DND-41 (cell line): ENCODE measurements at regions not wholly inside any gene's neighbourhood (a gene's known extent, or its start where the extent isn't known, plus 50 kb on each side); places are given as distances from the start of the nearest gene placed in this dataset.

Source experiments
- ATAC-seq: fragments of 200-7000 bp; cut with Tn5 transposase; 3 replicates; pipeline ENCODE4 v1.9.1; 2021; ENCODE audit warnings: low read depth; ENCODE audit not compliant: insufficient read depth
- DNase-seq: peaks from one replicate; pipeline ENCODE4 v3.0.0-alpha.2; 2020
- H2AFZ ChIP-seq: 2 replicates; pipeline ENCODE4 v1.6.0; 2012; ENCODE audit warnings: low read depth, low read length
- H3K27ac ChIP-seq: 2 replicates; pipeline ENCODE4 v1.5.1; 2012; ENCODE audit warnings: low read length, inconsistent platforms
- H3K27me3 ChIP-seq: fragments of 200-600 bp; sonication (generic); 2 replicates; pipeline ENCODE4 v1.6.0; 2012; ENCODE audit warnings: low read length, mild to moderate bottlenecking, inconsistent platforms; ENCODE audit not compliant: insufficient read depth, poor library complexity
- H3K36me3 ChIP-seq: 2 replicates; pipeline ENCODE4 v1.5.1; 2012; ENCODE audit warnings: low read length, inconsistent platforms; ENCODE audit not compliant: insufficient read depth
- H3K4me1 ChIP-seq: 2 replicates; pipeline ENCODE4 v1.5.1; 2012; ENCODE audit warnings: mild to moderate bottlenecking, low read length; ENCODE audit not compliant: insufficient read depth
- H3K4me2 ChIP-seq: 2 replicates; pipeline ENCODE4 v1.6.0; 2012; ENCODE audit warnings: mild to moderate bottlenecking, moderate library complexity, low read length, inconsistent platforms; ENCODE audit not compliant: insufficient read depth
- H3K4me3 ChIP-seq, 2 experiments: fragments of 200-600 bp in 1 of 2; shearing (Covaris generic) in 1 of 2; 2 replicates each; pipeline ENCODE4 v1.5.1; 2012 to 2016; ENCODE audit warnings: inconsistent platforms in 2 of 2, low read length in 2 of 2, mild to moderate bottlenecking in 2 of 2, low read depth in 1 of 2, moderate library complexity in 1 of 2
- H3K79me2 ChIP-seq: 2 replicates; pipeline ENCODE4 v1.6.0; 2012; ENCODE audit warnings: low read length, inconsistent platforms; ENCODE audit not compliant: insufficient read depth
- H3K9ac ChIP-seq: 2 replicates; pipeline ENCODE4 v1.6.0; 2012; ENCODE audit warnings: low read depth, mild to moderate bottlenecking, inconsistent platforms, low read length, moderate library complexity
- H3K9me3 ChIP-seq: 2 replicates; pipeline ENCODE4 v1.5.1; 2012; ENCODE audit warnings: low read length, moderate library complexity, mild to moderate bottlenecking, inconsistent platforms; ENCODE audit not compliant: insufficient read depth, severe bottlenecking
- H4K20me1 ChIP-seq: 2 replicates; pipeline ENCODE4 v1.6.0; 2012; ENCODE audit warnings: low read length; ENCODE audit not compliant: insufficient read depth
- EZH2 ChIP-seq: IDR thresholded peaks from 3 replicates; pipeline ENCODE4 v1.6.1; 2012; ENCODE audit warnings: borderline replicate concordance, low read depth, mild to moderate bottlenecking, moderate library complexity, low read length, inconsistent platforms; ENCODE audit not compliant: severe bottlenecking
- TF ChIP-seq, protein P1 (sequence below): IDR thresholded peaks from 2 replicates; pipeline ENCODE4 v1.5.1; 2012; ENCODE audit warnings: borderline replicate concordance, low read length, moderate library complexity, mild to moderate bottlenecking; ENCODE audit not compliant: poor library complexity, severe bottlenecking; ENCODE audit errors: extremely low read depth

DNA sequence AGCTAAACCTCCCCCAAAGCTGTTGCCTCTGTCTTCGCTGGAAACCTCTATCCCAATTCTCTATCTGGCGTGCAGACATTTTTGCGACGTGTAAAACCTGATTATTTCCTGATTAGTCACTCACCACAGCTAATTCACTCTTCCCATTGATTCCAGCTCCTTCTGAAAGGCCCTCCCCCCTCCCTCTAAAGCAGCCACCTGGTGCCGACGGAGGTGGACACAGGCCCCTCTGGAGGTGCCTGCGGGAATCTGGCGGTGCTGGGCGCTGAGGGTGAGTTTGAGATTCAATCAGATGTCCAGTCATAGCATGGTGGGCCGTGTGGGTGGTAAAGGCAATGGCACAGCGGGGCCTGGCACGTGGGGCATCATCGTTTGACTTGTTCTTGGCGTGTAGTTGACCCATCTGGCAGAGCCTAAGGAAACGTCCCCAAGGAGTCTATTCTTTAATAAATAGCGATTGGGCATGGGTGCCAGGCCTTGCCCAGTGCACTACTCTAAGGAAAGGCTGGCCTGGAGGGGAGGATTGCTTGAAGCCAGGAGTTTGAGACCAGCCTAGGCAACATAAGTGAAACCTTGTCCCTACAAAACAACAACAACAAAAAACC is 271.1 kb upstream of the MVB12B start:
- no peaks in the 10 kb centered on the region for H4K20me1 ChIP-seq
- no peaks in the 10 kb centered on the region for H3K9me3 ChIP-seq
- H3K36me3 ChIP-seq = no peaks in the 10 kb centered on the region
- no peaks in the 10 kb centered on the region for H3K79me2 ChIP-seq
- peaks cover 8% of the 10 kb centered on the region for H3K27me3 ChIP-seq
- H3K4me2 ChIP-seq = no peak overlapping the region
- H3K4me1 ChIP-seq = no peaks in the 10 kb centered on the region
- no peak overlapping the region for H3K27ac ChIP-seq
- no peak for DNase-seq
- TF ChIP-seq, protein P1, sequence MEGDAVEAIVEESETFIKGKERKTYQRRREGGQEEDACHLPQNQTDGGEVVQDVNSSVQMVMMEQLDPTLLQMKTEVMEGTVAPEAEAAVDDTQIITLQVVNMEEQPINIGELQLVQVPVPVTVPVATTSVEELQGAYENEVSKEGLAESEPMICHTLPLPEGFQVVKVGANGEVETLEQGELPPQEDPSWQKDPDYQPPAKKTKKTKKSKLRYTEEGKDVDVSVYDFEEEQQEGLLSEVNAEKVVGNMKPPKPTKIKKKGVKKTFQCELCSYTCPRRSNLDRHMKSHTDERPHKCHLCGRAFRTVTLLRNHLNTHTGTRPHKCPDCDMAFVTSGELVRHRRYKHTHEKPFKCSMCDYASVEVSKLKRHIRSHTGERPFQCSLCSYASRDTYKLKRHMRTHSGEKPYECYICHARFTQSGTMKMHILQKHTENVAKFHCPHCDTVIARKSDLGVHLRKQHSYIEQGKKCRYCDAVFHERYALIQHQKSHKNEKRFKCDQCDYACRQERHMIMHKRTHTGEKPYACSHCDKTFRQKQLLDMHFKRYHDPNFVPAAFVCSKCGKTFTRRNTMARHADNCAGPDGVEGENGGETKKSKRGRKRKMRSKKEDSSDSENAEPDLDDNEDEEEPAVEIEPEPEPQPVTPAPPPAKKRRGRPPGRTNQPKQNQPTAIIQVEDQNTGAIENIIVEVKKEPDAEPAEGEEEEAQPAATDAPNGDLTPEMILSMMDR = no peak
- no peak for TF ChIP-seq EZH2
- no peak overlapping the region for H2AFZ ChIP-seq
- ATAC-seq = no peak
- H3K4me3 ChIP-seq = no peak overlapping the region
- no peak overlapping the region for H3K9ac ChIP-seq

DNA sequence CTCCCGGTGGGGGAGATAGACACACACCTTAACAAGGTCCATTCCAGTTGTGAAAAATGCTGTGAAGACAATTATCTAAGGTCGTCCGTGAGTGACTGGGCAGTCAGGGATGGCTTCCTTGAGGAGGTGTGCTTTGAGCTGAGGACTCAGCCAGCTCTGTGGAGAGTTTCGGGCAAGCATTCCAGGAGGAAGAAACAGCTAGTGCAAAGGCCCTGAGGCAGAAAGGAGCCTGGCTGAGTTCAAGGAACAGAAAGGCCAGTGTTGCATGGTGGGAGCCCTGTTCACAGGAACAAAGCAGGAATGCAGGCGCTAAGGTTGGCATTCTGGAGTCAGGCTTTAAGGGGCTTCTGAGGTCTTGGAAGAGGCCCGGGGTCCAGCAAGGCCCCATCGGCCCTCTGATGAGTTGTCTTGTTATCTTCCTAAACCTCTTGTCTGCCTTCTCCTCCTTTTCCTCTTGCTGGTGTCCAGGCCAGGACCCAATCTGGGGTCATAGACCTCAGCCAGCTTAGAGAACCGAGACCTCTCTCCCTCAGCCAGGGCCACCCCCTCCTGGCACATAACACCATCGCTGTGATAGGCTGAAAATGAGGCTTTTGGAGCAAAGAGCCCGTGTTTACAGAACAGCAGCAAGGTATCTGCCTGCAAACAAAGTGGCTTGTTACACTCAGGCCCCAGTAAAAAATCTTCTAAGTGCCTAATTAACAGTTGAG is 270.2 kb upstream of the MVB12B start:
- ATAC-seq (no peak), DNase-seq (no peak)
- Histone ChIP-seq H3K36me3 (no peaks in the 10 kb centered on the region), H3K27ac (no peak overlapping the region), H3K9ac (no peak overlapping the region), H3K4me2 (no peak overlapping the region), H3K4me1 (no peaks in the 10 kb centered on the region), H3K9me3 (no peaks in the 10 kb centered on the region), H3K27me3 (peaks cover 8% of the 10 kb centered on the region), H4K20me1 (0 out of 2 replicates have a peak, but pooled peaks cover 2% of the 10 kb centered on the region), H2AFZ (no peak overlapping the region), H3K79me2 (no peaks in the 10 kb centered on the region), H3K4me3 (no peak overlapping the region)
- TF ChIP-seq, protein P1 = no peak
- TF ChIP-seq EZH2 = no peak

DNA sequence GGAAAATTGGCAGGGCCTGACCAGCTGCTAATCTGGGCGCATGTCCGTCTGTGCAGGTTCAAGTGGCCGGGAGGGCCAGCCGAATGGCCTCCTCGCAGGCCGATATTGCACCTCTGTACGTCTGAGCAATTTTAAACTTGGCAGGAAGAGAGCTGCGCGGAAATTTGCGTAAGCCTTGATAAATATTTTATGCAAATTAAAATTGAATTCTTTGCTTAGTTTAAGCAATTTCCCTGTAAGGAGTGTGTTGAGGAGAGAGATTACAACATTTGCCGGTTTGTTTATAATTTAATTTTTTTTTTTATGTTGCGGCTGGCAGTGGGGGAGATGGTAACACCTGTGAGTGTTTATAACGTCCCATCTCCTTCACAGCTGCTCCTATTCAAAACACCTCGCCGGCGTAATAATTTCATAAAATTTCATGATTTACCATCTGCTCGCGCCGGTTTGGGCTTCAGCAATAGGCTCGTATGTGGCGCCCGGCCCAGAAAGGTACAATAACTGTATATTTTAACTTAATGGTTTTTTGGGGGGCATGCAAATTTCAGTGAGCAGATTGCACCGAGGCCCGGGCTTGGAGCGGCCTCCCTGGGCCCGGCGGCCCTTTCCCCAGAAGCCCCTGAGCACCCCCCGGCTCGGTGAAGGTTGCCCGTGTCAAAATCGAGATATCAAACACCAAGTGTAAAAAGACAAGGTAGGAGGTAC is 269.4 kb upstream of the MVB12B start:
- H3K36me3 ChIP-seq = no peaks in the 10 kb centered on the region
- no peak overlapping the region for H3K9ac ChIP-seq
- no peaks in the 10 kb centered on the region for H3K4me1 ChIP-seq
- no peak overlapping the region for H3K27ac ChIP-seq
- no peaks in the 10 kb centered on the region for H3K9me3 ChIP-seq
- peaks cover 8% of the 10 kb centered on the region for H3K27me3 ChIP-seq
- no peak for TF ChIP-seq EZH2
- TF ChIP-seq, protein P1 = no peak
- DNase-seq = no peak
- H3K79me2 ChIP-seq = no peaks in the 10 kb centered on the region
- no peak for ATAC-seq
- H3K4me3 ChIP-seq = no peak overlapping the region
- H4K20me1 ChIP-seq = 0 out of 2 replicates have a peak, but pooled peaks cover 2% of the 10 kb centered on the region
- no peak overlapping the region for H2AFZ ChIP-seq
- H3K4me2 ChIP-seq = no peak overlapping the region
